Prostate gland (tissue), 2 donors: ENCODE measurements at regions not wholly inside any gene's neighbourhood (a gene's known extent, or its start where the extent isn't known, plus 50 kb on each side); places are given as distances from the start of the nearest gene placed in this dataset.

Experiments
- DNase-seq: peaks from one replicate; pipeline ENCODE4 v3.0.0-alpha.2; 2019; ENCODE audit warnings: low spot score
- H3K27ac ChIP-seq, 2 donors: fragments of 200-600 bp; sonication (generic); 2 replicates each; pipeline ENCODE4 v1.5.1; 2017 to 2019
- H3K27me3 ChIP-seq: fragments of 200-600 bp; sonication (generic); replicated peaks from 2 replicates; pipeline ENCODE4 v1.5.1; 2019; ENCODE audit not compliant: insufficient read depth
- H3K36me3 ChIP-seq, 2 donors: fragments of 200-600 bp; sonication (generic); 1 replicate in 1 of 2; 2 replicates in 1 of 2; pipeline versions ENCODE4 v1.5.1 to v1.8.1; 2017 to 2019
- H3K4me1 ChIP-seq: fragments of 200-600 bp; sonication (generic); replicated peaks from 2 replicates; pipeline ENCODE4 v1.5.1; 2019
- H3K4me3 ChIP-seq, 2 donors: fragments of 200-600 bp; sonication (generic); 2 replicates each; pipeline ENCODE4 v1.5.1; 2017 to 2019
- H3K9me3 ChIP-seq: fragments of 200-600 bp; sonication (generic); 2 replicates; pipeline ENCODE4 v1.5.1; 2017
- POLR2A ChIP-seq: fragments of 450-650 bp; IDR thresholded peaks from one replicate; pipeline ENCODE4 v1.6.1; 2016; ENCODE audit warnings: antibody characterized with exemption, mild to moderate bottlenecking
- POLR2AphosphoS5 ChIP-seq: sonication (generic); formaldehyde crosslinking; IDR thresholded peaks from one replicate; pipeline ENCODE4 v1.6.1; 2017; ENCODE audit warnings: antibody characterized with exemption
- WGBS: methylation state at CpG from one replicate; pipeline ENCODE4 v1.1.5; 2018; 5-methylcytosine and 5-hydroxymethylcytosine counted together
- intact Hi-C: fragments of 100-400 bp; cut with DNase I; formaldehyde crosslinking; loops from one replicate; pipeline ENCODE4 v1.14.2; 2022
- TF ChIP-seq, protein P1 (sequence below), 4 experiments: fragments of 200-600 bp in 2 of 4; fragments of 450-650 bp in 2 of 4; sonication (generic) in 2 of 4; IDR thresholded peaks; 1 replicate in 3 of 4; 2 replicates in 1 of 4; pipeline ENCODE4 v1.5.1; 2016 to 2019; ENCODE audit warnings: antibody characterized with exemption in 4 of 4, mild to moderate bottlenecking in 2 of 4, moderate library complexity in 2 of 4

DNA sequence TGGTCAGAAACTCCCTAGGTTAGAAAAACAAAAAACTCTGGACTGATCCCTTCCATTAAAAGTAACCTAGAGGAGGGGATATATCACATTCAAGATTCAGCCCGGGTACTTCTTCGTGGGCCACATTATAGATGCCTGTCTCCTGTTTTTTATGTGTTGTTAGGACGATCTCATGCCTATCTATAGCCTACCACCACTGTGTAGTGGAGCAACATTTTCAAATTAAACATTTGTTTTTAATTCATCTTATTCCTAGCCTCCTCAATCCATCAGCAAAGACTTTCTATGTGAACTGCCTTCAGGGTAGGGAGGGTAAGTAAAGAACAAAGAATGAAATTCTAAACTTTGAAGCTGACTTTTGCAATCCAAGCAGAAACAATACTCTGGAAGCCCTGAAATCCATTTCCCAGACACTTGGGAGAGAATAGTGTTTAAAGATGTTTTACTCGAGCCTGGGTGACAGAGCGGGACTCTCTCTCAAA lies 379.4 kb downstream of the ANXA1 start:
- Histone ChIP-seq H3K27ac (no peak overlapping the region), H3K9me3 (no peaks in the 10 kb centered on the region), H3K4me1 (no peaks in the 10 kb centered on the region), H3K36me3 (no peaks in the 10 kb centered on the region), H3K4me3 (no peak overlapping the region), H3K27me3 (no peaks in the 10 kb centered on the region)
- 81% methylated on average over 5 of the region's 5 CpGs for WGBS
- intact Hi-C loops = no loop called here
- no peak for TF ChIP-seq POLR2AphosphoS5
- TF ChIP-seq, protein P1, sequence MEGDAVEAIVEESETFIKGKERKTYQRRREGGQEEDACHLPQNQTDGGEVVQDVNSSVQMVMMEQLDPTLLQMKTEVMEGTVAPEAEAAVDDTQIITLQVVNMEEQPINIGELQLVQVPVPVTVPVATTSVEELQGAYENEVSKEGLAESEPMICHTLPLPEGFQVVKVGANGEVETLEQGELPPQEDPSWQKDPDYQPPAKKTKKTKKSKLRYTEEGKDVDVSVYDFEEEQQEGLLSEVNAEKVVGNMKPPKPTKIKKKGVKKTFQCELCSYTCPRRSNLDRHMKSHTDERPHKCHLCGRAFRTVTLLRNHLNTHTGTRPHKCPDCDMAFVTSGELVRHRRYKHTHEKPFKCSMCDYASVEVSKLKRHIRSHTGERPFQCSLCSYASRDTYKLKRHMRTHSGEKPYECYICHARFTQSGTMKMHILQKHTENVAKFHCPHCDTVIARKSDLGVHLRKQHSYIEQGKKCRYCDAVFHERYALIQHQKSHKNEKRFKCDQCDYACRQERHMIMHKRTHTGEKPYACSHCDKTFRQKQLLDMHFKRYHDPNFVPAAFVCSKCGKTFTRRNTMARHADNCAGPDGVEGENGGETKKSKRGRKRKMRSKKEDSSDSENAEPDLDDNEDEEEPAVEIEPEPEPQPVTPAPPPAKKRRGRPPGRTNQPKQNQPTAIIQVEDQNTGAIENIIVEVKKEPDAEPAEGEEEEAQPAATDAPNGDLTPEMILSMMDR (IDR thresholded peaks at IDR 0.05) = no peak
- no peak for TF ChIP-seq POLR2A
- DNase-seq = no peak

DNA sequence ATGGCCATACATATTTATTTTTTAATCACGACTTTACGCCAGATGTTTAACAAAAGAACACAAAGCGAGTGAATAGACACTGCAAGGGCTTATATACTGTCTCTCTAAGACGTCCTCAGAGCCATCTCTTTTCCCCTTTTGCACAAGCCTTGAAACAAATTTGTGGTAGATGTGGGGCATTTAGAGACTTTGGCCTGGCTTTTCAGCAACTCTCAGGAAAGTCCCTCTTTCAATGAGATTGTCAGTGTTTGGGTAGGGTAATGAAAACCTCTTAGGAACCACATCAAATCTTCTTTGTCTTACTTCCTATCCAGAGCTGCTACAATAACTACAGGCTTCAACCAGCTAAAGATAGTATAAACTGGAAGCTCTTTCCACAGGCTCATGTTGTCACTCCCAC lies 380.0 kb downstream of the ANXA1 start:
- TF ChIP-seq POLR2AphosphoS5 = no peak
- TF ChIP-seq, protein P1 (IDR thresholded peaks at IDR 0.05) = no peak
- no peak for TF ChIP-seq POLR2A
- no peaks in the 10 kb centered on the region for H3K27me3 ChIP-seq
- DNase-seq = no peak
- intact Hi-C loops = no loop called here
- no peaks in the 10 kb centered on the region for H3K36me3 ChIP-seq
- no peak overlapping the region for H3K27ac ChIP-seq
- WGBS = 60% methylated on average over 4 of the region's 4 CpGs
- H3K4me3 ChIP-seq = no peak overlapping the region
- H3K4me1 ChIP-seq = no peaks in the 10 kb centered on the region
- no peaks in the 10 kb centered on the region for H3K9me3 ChIP-seq

DNA sequence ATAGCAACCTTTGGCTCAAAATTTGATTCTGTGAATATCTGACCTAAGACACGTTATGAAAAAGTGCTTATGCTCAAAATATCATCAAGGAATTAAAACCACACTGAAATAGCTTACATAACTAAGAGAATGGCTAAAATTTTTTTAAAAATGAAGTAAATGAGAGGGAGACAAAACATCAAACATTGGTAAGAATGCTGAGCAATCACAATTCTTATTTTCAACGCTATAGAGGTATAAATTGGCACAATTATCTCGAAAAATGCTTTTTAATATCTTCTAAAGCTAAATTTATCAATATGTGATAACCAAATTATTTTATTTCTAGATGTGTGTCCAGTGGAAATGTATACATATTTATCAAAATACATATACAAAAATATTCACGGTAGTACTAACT lies 381.3 kb downstream of the ANXA1 start:
- intact Hi-C loops = no loop called here
- 78% methylated on average over 4 of the region's 4 CpGs for WGBS
- H3K9me3 ChIP-seq = no peaks in the 10 kb centered on the region

DNA sequence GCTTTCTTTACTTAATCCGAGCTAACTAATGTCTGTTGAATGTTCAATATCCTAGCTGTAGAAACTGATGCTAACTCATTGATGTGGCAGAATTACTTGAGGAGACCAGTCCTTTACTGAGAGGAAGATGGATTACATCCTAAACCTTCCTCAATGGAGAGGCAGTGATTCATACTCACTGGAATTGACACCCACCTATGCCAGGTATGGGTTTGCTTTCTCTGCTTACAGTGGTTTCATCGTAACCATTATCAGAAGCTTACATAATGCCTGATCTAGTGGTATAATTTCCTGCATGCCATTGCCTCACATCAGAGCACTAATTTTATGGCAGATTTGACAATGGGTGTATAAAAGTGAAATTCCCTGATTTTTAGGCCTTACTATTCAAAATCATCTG lies 384.7 kb downstream of the ANXA1 start:
- no peak for TF ChIP-seq POLR2AphosphoS5
- no peak for TF ChIP-seq POLR2A
- TF ChIP-seq, protein P1 (IDR thresholded peaks at IDR 0.05) = no peak
- Histone ChIP-seq H3K36me3 (no peaks in the 10 kb centered on the region), H3K27ac (no peak overlapping the region), H3K4me3 (no peak overlapping the region), H3K9me3 (no peaks in the 10 kb centered on the region), H3K4me1 (no peaks in the 10 kb centered on the region), H3K27me3 (no peaks in the 10 kb centered on the region)
- intact Hi-C loops = no loop called here
- WGBS = 84% methylated on average over 2 of the region's 2 CpGs
- DNase-seq = no peak

More for the DNA sequence above, 381.3 kb downstream of the ANXA1 start:
- H3K27me3 ChIP-seq = no peaks in the 10 kb centered on the region
- no peak for DNase-seq
- H3K36me3 ChIP-seq = no peaks in the 10 kb centered on the region
- H3K4me3 ChIP-seq = no peak overlapping the region
- TF ChIP-seq POLR2A = no peak
- TF ChIP-seq, protein P1 (IDR thresholded peaks at IDR 0.05) = no peak
- TF ChIP-seq POLR2AphosphoS5 = no peak
- no peak overlapping the region for H3K27ac ChIP-seq
- no peaks in the 10 kb centered on the region for H3K4me1 ChIP-seq

DNA sequence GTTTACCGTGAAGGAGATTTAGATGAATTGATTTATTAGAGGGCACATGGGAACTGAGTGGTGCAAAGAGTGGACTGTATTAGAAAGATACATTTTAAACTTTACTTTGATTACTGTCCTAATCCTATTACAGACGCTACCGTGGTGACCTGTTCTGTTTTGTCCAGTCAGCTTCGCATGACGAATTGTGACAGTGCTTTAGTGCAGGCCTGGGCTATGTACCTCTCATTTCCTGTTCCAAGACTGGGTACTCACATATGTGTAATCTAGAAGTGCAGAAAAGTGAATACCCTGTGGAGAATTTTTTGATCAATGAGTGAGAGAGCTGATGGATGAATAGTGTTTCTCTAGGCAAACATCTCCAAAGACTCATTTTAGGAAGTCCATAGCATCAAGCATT lies 385.9 kb downstream of the ANXA1 start:
- Histone ChIP-seq H3K36me3 (no peaks in the 10 kb centered on the region), H3K27me3 (no peaks in the 10 kb centered on the region), H3K4me1 (no peaks in the 10 kb centered on the region), H3K4me3 (no peak overlapping the region), H3K27ac (no peak overlapping the region), H3K9me3 (no peaks in the 10 kb centered on the region)
- DNase-seq = no peak
- TF ChIP-seq, protein P1 (IDR thresholded peaks at IDR 0.05) = no peak
- no peak for TF ChIP-seq POLR2AphosphoS5
- 90% methylated on average over 5 of the region's 5 CpGs for WGBS
- intact Hi-C loops = no loop called here
